Forelimb muscle (tissue), 1 donor: ENCODE measurements at regions not wholly inside any gene's neighbourhood (a gene's known extent, or its start where the extent isn't known, plus 50 kb on each side); places are given as distances from the start of the nearest gene placed in this dataset.
"Not testable (repeated sequence)": the region's sequence is repeated elsewhere in the genome, so short reads cannot be mapped to it uniquely, and the experiment has no call there.

ENCODE experiments used
- DNase-seq: peaks from one replicate; pipeline ENCODE4 v3.0.0-alpha.2; 2013; ENCODE audit warnings: low read depth

- no peak for DNase-seq
Measured at GRCh38 chrX:130552444-130553073, 150.8 kb downstream of the RBMX2 start.

DNA sequence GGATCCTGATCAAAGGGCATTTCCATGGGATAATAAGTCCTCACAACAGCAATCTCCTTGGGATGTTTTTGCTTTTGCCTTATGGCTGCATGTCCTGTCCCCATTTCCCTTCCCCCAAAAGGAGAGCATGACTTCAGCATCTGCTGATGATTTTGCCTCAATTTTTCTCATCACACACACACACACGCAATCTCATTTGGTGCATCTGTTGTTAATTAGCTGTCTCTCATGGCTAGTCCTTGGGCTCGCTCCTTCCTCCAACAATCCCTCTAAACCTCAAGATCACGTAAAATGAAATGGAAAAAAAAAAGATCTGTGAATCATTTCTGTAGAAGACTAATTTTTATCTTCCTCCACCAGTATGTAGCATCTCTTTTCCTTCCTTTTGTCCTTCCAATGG, 153.6 kb downstream of the RBMX2 start:
- no peak for DNase-seq

- no peak for DNase-seq
Measured at GRCh38 chrX:130555757-130556156, 154.0 kb downstream of the RBMX2 start.

DNA sequence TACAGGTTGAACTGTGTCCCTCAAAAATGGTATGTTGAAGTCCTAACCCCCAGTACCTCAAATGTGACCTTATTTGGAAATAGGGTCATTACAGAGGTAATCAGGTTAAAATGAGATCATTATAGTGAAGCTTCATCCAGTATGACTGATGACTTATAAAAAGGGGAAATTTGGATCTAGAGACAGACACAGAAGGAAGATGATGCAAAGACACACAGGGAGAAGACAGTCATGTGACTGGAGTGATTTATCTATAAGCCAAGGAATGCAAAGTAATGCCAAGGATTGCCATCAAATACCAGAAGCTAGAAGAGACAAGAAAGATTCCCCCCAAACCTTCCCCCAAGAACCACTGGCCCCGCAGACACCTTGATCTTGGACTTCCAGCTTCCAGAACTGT, 155.2 kb downstream of the RBMX2 start:
- no peak for DNase-seq

DNA sequence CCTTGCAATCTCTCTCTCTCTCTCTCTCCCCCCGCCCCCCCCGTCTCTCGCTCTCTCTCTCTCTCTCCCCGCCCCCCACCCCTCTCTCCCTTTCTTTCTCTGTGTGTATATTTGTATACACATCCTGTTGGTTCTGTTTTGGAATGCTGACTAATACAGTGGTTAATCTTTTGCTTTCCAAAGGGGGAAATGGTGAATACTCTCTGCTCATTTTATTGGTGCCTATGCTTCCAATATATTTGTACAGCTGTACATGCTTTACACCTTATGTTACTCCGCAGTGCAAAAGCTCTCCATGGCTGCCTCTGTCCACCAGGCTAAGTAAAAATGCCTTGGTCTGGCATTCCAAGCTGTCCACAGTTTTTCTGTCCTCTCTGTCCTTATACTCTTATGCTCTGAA, 158.8 kb downstream of the RBMX2 start:
- DNase-seq: no peak

- no peak for DNase-seq
Measured at GRCh38 chrX:130561930-130562329, 160.1 kb downstream of the RBMX2 start.

GRCh38 chrX:130563476-130563875, 161.7 kb downstream of the RBMX2 start:
- DNase-seq: no peak

- DNase-seq: no peak
Measured at GRCh38 chrX:130566028-130566683, 164.4 kb downstream of the RBMX2 start.

GRCh38 chrX:130573030-130573429, 171.2 kb downstream of the RBMX2 start:
- not testable (repeated sequence) for DNase-seq
